ENCODE measurements at regions not wholly inside any gene's neighbourhood (a gene's known extent, or its start where the extent isn't known, plus 50 kb on each side); places are given as distances from the start of the nearest gene placed in this dataset.

DNA sequence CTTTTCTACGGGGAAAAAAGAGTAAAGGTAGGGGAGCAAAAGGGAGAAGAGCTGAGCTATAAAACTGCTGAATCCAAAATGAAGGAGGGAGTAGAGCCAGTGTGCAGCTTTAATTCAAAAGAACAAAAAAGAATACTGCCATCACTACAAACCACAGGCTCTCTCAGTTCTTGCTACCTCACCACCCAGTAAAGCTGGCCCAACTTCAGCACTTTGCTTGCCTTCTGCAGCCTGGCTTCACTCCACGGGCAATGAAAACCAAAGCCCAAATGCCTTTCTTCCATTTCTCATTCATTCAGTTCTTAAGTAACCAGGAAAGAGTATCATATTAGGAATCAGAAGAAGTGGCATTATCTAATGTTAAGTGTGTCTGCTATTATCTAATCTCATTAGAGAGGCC lies 376.8 kb downstream of the BCOR start:
- no TSS peak for BruUV-seq (replicated peaks)
- H4K20me1 ChIP-seq (ENCODE audit: insufficient read depth) = no peaks in the 10 kb centered on the region
- ChIA-PET RAD21 (ENCODE audit: low non-redundant PET in 1 of 2, low total read pairs in 2 of 2, uncharacterized antibody in 2 of 2, unreplicated experiment in 2 of 2) (no interaction called here), POLR2A (no interaction called here), CTCF (no interaction called here)
- H3K36me3 ChIP-seq (ENCODE audit: control insufficient read depth in 1 of 2, insufficient read depth in 2 of 2, low read length in 2 of 2) = no peaks in the 10 kb centered on the region
- no peaks in the 10 kb centered on the region for H3K79me2 ChIP-seq (ENCODE audit: insufficient read depth, low read length)
- no peak overlapping the region for H2AFZ ChIP-seq (ENCODE audit: low read depth, low read length, poor library complexity, severe bottlenecking)
- intact Hi-C loops (cut with micrococcal nuclease) = no loop called here
- H3K4me1 ChIP-seq (ENCODE audit: control insufficient read depth in 1 of 2, insufficient read depth in 2 of 2, low read length in 2 of 2) = no peaks in the 10 kb centered on the region
- no peak overlapping the region for H3K4me2 ChIP-seq (ENCODE audit: low read length)
- no peak for TF ChIP-seq ELF1 (IDR thresholded peaks at IDR 0.05; ENCODE audit: borderline replicate concordance, low read depth)
- no peak overlapping the region for H3K4me3 ChIP-seq (replicated peaks in 1 of 2; ENCODE audit: low read depth in 1 of 2, low read length in 2 of 2)
- ATAC-seq = no peak
- no peak overlapping the region for H3K27ac ChIP-seq (ENCODE audit: low read depth, low read length)
- no peaks in the 10 kb centered on the region for H3K27me3 ChIP-seq (ENCODE audit: insufficient read depth, low read length)
- H3K9me2 ChIP-seq (ENCODE audit: insufficient read depth) = no peaks in the 10 kb centered on the region
- H3K9me3 ChIP-seq (ENCODE audit: control insufficient read depth in 1 of 2, insufficient read depth in 1 of 2, low read depth in 1 of 2, low read length in 2 of 2) = no peaks in the 10 kb centered on the region
- no peak for DNase-seq (ENCODE audit: low read depth, low spot score)
- no peak overlapping the region for H3K9ac ChIP-seq (ENCODE audit: low read length)

DNA sequence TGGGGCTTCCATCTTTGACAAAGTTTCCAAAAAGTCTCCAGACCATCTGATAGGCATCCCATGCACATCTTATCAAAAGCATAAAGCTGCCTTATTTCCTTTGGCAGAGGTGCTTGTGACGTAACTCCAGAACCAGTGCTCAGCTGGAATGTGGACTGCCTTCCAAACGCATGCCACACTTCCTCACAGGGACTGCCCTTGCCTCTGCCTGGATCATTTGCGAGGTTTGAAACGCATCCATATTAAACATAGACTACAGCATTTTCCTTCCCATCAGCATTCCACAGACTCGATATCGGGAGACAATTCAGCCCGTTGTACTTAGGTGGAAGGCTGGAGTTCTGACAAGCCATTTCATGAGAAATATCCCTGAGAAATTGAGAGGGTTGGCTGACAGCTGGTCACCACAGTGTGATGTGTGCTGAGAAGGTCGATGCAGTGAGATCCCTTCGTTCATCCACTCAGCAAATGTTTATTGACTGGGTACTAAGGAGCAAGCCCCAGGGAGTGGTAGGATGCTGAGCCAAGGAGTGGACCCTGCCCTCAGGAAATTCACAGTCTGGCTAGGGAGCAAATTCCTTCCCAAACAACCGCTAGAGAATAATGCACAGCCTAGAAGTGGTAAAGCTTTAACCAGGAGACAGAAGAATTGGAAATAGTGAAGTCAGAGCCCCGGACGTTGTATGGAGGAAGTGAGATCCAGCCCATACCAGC lies 376.0 kb downstream of the BCOR start:
- Histone ChIP-seq H4K20me1 (ENCODE audit: insufficient read depth) (no peaks in the 10 kb centered on the region), H3K27me3 (ENCODE audit: insufficient read depth, low read length) (no peaks in the 10 kb centered on the region), H3K4me2 (ENCODE audit: low read length) (no peak overlapping the region), H3K36me3 (ENCODE audit: control insufficient read depth in 1 of 2, insufficient read depth in 2 of 2, low read length in 2 of 2) (no peaks in the 10 kb centered on the region), H3K4me1 (ENCODE audit: control insufficient read depth in 1 of 2, insufficient read depth in 2 of 2, low read length in 2 of 2) (no peaks in the 10 kb centered on the region), H3K79me2 (ENCODE audit: insufficient read depth, low read length) (no peaks in the 10 kb centered on the region), H2AFZ (ENCODE audit: low read depth, low read length, poor library complexity, severe bottlenecking) (no peak overlapping the region), H3K27ac (ENCODE audit: low read depth, low read length) (no peak overlapping the region), H3K9me2 (ENCODE audit: insufficient read depth) (no peaks in the 10 kb centered on the region), H3K9me3 (ENCODE audit: control insufficient read depth in 1 of 2, insufficient read depth in 1 of 2, low read depth in 1 of 2, low read length in 2 of 2) (no peaks in the 10 kb centered on the region), H3K4me3 (replicated peaks in 1 of 2; ENCODE audit: low read depth in 1 of 2, low read length in 2 of 2) (no peak overlapping the region), H3K9ac (ENCODE audit: low read length) (no peak overlapping the region)
- intact Hi-C loops (cut with micrococcal nuclease) = no loop called here
- ChIA-PET CTCF (no interaction called here), RAD21 (ENCODE audit: low non-redundant PET in 1 of 2, low total read pairs in 2 of 2, uncharacterized antibody in 2 of 2, unreplicated experiment in 2 of 2) (no interaction called here), POLR2A (no interaction called here)
- TF ChIP-seq EGR1 (IDR thresholded peaks at IDR 0.05; ENCODE audit: low read depth) = no peak
- no peak for TF ChIP-seq POLR2AphosphoS5 (IDR thresholded peaks at IDR 0.05; ENCODE audit: low read depth, low read length)
- no peak for TF ChIP-seq YY1 (IDR thresholded peaks at IDR 0.05; ENCODE audit: extremely low read depth, insufficient replicate concordance, low read depth, low read length)
- no peak for TF ChIP-seq FOSL1 (IDR thresholded peaks at IDR 0.05; ENCODE audit: low read depth)
- TF ChIP-seq SRF (IDR thresholded peaks at IDR 0.05; ENCODE audit: low read depth) = no peak
- no peak for TF ChIP-seq SP1 (IDR thresholded peaks at IDR 0.05; ENCODE audit: low read depth)
- TF ChIP-seq, protein P1, sequence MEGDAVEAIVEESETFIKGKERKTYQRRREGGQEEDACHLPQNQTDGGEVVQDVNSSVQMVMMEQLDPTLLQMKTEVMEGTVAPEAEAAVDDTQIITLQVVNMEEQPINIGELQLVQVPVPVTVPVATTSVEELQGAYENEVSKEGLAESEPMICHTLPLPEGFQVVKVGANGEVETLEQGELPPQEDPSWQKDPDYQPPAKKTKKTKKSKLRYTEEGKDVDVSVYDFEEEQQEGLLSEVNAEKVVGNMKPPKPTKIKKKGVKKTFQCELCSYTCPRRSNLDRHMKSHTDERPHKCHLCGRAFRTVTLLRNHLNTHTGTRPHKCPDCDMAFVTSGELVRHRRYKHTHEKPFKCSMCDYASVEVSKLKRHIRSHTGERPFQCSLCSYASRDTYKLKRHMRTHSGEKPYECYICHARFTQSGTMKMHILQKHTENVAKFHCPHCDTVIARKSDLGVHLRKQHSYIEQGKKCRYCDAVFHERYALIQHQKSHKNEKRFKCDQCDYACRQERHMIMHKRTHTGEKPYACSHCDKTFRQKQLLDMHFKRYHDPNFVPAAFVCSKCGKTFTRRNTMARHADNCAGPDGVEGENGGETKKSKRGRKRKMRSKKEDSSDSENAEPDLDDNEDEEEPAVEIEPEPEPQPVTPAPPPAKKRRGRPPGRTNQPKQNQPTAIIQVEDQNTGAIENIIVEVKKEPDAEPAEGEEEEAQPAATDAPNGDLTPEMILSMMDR (IDR thresholded peaks at IDR 0.05 in 2 of 3, conservative IDR thresholded peaks at IDR 0.05 in 1 of 3; ENCODE audit: borderline replicate concordance in 1 of 3, insufficient read depth in 1 of 3, low read depth in 2 of 3, low read length in 2 of 3) = no peak
- no peak for TF ChIP-seq JUND (IDR thresholded peaks at IDR 0.05)
- no peak for TF ChIP-seq EZH2 (IDR thresholded peaks at IDR 0.05)
- ATAC-seq = no peak
- BruUV-seq (replicated peaks) = no TSS peak
- no peak for DNase-seq (ENCODE audit: low read depth, low spot score)

Data from HCT116 (cell line).